ENCODE measurements at regions not wholly inside any gene's neighbourhood (a gene's known extent, or its start where the extent isn't known, plus 50 kb on each side); places are given as distances from the start of the nearest gene placed in this dataset.

DNA sequence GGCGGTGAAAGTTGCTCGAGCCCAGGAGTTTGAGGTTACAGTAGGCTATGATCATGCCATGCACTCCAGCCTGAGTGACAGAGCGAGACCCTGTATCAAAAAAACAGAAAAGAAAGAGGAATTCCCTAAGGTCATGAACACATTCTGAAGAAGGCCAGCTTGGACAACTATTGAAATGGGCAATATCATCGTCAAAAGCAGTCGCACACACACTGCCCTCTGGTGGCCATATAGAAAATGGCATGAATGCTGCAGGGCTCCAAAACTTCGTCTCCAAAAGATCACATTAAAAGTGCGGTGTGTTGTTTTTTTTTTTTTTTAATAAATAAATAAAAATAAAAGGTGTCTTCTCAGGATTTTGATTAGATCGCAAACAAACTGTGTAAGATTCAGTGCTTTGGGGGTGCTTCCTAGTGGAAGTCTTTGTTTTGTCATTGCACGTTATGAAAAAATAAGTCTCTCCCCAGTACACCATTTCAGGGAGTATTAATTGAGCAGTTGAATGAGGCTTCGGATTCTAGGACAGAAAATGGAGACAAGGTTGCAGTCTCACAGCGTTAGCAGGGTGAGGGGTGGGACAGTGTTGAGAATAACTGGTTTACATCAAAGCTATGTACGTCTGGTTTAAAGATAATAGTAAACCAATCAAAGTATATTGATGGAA lies 87.5 kb upstream of the FMN2 start:
- TF ChIP-seq, protein P1, sequence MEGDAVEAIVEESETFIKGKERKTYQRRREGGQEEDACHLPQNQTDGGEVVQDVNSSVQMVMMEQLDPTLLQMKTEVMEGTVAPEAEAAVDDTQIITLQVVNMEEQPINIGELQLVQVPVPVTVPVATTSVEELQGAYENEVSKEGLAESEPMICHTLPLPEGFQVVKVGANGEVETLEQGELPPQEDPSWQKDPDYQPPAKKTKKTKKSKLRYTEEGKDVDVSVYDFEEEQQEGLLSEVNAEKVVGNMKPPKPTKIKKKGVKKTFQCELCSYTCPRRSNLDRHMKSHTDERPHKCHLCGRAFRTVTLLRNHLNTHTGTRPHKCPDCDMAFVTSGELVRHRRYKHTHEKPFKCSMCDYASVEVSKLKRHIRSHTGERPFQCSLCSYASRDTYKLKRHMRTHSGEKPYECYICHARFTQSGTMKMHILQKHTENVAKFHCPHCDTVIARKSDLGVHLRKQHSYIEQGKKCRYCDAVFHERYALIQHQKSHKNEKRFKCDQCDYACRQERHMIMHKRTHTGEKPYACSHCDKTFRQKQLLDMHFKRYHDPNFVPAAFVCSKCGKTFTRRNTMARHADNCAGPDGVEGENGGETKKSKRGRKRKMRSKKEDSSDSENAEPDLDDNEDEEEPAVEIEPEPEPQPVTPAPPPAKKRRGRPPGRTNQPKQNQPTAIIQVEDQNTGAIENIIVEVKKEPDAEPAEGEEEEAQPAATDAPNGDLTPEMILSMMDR (conservative IDR thresholded peaks at IDR 0.05 in 1 of 2, IDR thresholded peaks at IDR 0.05 in 1 of 2; ENCODE audit: low read depth in 1 of 2, low read length in 2 of 2), result peak; percentile 65 to 86
- no peak for TF ChIP-seq EZH2 (IDR thresholded peaks at IDR 0.05; ENCODE audit: low read length, missing control alignments)
